SK-N-SH treated with all-trans-retinoic acid at 6 μM for 48 hours (cell line): ENCODE measurements at regions not wholly inside any gene's neighbourhood (a gene's known extent, or its start where the extent isn't known, plus 50 kb on each side); places are given as distances from the start of the nearest gene placed in this dataset.

Source experiments
- ATAC-seq: fragments of 200-7000 bp; cut with Tn5 transposase; 3 replicates; pipeline ENCODE4 v1.9.1; 2020; ENCODE audit warnings: mild to moderate bottlenecking, moderate library complexity
- ARNTL ChIP-seq: fragments of 450-650 bp; formaldehyde crosslinking; IDR thresholded peaks from 2 replicates; pipeline ENCODE4 v1.5.0; 2020; ENCODE audit warnings: low read depth, mild to moderate bottlenecking, moderate library complexity, borderline replicate concordance
- BACH2 ChIP-seq: fragments of 250-450 bp; sonication (Bioruptor Pico); IDR thresholded peaks from 2 replicates; pipeline ENCODE4 v1.9.0; 2021; ENCODE audit warnings: mild to moderate bottlenecking, borderline replicate concordance
- CSDC2 ChIP-seq: fragments of 250-450 bp; sonication (Bioruptor Pico); IDR thresholded peaks from 2 replicates; pipeline ENCODE4 v1.5.0; 2020; ENCODE audit warnings: mild to moderate bottlenecking, moderate library complexity
- GLIS3 ChIP-seq: fragments of 250-450 bp; sonication (Bioruptor Pico); IDR thresholded peaks from 2 replicates; pipeline ENCODE4 v1.5.0; 2020; ENCODE audit warnings: mild to moderate bottlenecking, moderate library complexity
- ISL1 ChIP-seq: fragments of 250-450 bp; sonication (Bioruptor Pico); IDR thresholded peaks from 2 replicates; pipeline ENCODE4 v2.1.2; 2022; ENCODE audit warnings: mild to moderate bottlenecking, moderate library complexity
- OSR1 ChIP-seq: fragments of 250-450 bp; sonication (Bioruptor Pico); IDR thresholded peaks from 2 replicates; pipeline ENCODE4 v1.8.0; 2022; ENCODE audit warnings: moderate library complexity, mild to moderate bottlenecking, inconsistent platforms
- PPARA ChIP-seq: fragments of 250-450 bp; sonication (Bioruptor Pico); IDR thresholded peaks from 2 replicates; pipeline ENCODE4 v1.5.0; 2020; ENCODE audit warnings: mild to moderate bottlenecking, borderline replicate concordance
- RARB ChIP-seq: fragments of 250-450 bp; sonication (Bioruptor Pico); IDR thresholded peaks from 2 replicates; pipeline ENCODE4 v1.8.0; 2021; ENCODE audit warnings: mild to moderate bottlenecking, moderate library complexity
- SNAI2 ChIP-seq: fragments of 250-450 bp; sonication (Bioruptor Pico); IDR thresholded peaks from 2 replicates; pipeline ENCODE4 v1.5.0; 2020; ENCODE audit warnings: mild to moderate bottlenecking, moderate library complexity
- TOX ChIP-seq: fragments of 250-450 bp; sonication (Bioruptor Pico); IDR thresholded peaks from 2 replicates; pipeline ENCODE4 v1.8.0; 2021; ENCODE audit warnings: mild to moderate bottlenecking, moderate library complexity, borderline replicate concordance
- ZC3H10 ChIP-seq: fragments of 250-450 bp; sonication (Bioruptor Pico); IDR thresholded peaks from 2 replicates; pipeline ENCODE4 v1.5.1; 2021; ENCODE audit warnings: mild to moderate bottlenecking, moderate library complexity
- ZFP3 ChIP-seq: fragments of 250-450 bp; sonication (Bioruptor Pico); IDR thresholded peaks from 2 replicates; pipeline ENCODE4 v1.5.0; 2020; ENCODE audit warnings: mild to moderate bottlenecking, moderate library complexity
- ZNF565 ChIP-seq: fragments of 450-650 bp; formaldehyde crosslinking; conservative IDR thresholded peaks from 2 replicates; pipeline ENCODE4 v1.5.0; 2020; ENCODE audit warnings: low read depth, mild to moderate bottlenecking, moderate library complexity
- ZNF8 ChIP-seq: fragments of 450-650 bp; formaldehyde crosslinking; IDR thresholded peaks from 2 replicates; pipeline ENCODE4 v1.5.0; 2020; ENCODE audit warnings: mild to moderate bottlenecking, moderate library complexity
- TF ChIP-seq, protein P1 (sequence below): fragments of 250-450 bp; sonication (Bioruptor Pico); IDR thresholded peaks from 2 replicates; pipeline ENCODE4 v1.8.0; 2020; ENCODE audit warnings: mild to moderate bottlenecking, moderate library complexity, borderline replicate concordance
- TF ChIP-seq, protein P2 (sequence below): fragments of 250-450 bp; sonication (Bioruptor Pico); IDR thresholded peaks from 2 replicates; pipeline ENCODE4 v1.8.0; 2021; ENCODE audit warnings: low read depth, mild to moderate bottlenecking, moderate library complexity, borderline replicate concordance
- TF ChIP-seq, protein P3 (sequence below): fragments of 250-450 bp; sonication (Bioruptor Pico); IDR thresholded peaks from 2 replicates; pipeline ENCODE4 v1.5.1; 2021; ENCODE audit warnings: mild to moderate bottlenecking, moderate library complexity

DNA sequence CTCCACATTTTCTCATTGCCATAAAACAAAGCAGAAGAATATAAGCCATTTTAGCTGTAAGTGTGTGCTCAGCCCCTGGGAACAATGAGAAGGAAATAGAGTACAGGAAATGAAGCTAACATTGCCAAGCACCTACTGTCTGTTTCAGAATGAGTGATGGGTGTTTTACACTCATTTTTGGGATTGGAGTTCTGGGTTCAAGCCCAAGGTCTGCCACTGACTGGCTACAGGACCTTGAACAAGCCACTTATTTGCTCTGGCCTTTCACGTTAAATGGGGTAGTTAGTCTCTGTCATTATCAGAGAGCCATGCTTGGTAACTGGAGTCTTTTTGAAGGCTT, 80.7 kb upstream of the KAZN start (continued):
- TF ChIP-seq ZNF565 (CRISPR knock-in tag), result no peak
- no peak for TF ChIP-seq ARNTL (CRISPR knock-in tag)
- TF ChIP-seq TOX (CRISPR knock-in tag), result no peak
- TF ChIP-seq GLIS3, result no peak

DNA sequence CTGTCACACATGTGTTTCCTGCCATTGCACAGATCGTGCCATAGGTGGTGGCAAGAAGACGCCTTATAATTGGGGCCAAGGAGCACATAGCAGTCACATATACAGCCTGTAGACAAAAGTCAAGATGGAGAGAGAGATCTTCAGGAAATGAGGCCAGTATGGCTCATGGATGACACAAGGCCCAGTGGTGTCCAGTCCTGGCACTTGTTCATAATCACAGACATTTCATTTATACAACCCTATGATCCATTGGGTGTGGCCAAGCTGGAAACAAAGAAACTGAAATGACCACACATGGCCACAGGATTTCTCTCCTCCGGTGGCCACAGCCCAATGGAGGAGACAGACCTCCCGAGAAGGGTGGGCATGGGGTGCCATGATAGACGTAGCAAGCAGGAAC, 78.5 kb upstream of the KAZN start:
- no peak for ATAC-seq
- TF ChIP-seq, protein P1, sequence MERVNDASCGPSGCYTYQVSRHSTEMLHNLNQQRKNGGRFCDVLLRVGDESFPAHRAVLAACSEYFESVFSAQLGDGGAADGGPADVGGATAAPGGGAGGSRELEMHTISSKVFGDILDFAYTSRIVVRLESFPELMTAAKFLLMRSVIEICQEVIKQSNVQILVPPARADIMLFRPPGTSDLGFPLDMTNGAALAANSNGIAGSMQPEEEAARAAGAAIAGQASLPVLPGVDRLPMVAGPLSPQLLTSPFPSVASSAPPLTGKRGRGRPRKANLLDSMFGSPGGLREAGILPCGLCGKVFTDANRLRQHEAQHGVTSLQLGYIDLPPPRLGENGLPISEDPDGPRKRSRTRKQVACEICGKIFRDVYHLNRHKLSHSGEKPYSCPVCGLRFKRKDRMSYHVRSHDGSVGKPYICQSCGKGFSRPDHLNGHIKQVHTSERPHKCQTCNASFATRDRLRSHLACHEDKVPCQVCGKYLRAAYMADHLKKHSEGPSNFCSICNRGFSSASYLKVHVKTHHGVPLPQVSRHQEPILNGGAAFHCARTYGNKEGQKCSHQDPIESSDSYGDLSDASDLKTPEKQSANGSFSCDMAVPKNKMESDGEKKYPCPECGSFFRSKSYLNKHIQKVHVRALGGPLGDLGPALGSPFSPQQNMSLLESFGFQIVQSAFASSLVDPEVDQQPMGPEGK (CRISPR knock-in tag), result no peak
- TF ChIP-seq, protein P2, sequence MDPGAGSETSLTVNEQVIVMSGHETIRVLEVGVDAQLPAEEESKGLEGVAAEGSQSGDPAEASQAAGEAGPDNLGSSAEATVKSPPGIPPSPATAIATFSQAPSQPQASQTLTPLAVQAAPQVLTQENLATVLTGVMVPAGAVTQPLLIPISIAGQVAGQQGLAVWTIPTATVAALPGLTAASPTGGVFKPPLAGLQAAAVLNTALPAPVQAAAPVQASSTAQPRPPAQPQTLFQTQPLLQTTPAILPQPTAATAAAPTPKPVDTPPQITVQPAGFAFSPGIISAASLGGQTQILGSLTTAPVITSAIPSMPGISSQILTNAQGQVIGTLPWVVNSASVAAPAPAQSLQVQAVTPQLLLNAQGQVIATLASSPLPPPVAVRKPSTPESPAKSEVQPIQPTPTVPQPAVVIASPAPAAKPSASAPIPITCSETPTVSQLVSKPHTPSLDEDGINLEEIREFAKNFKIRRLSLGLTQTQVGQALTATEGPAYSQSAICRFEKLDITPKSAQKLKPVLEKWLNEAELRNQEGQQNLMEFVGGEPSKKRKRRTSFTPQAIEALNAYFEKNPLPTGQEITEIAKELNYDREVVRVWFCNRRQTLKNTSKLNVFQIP (CRISPR knock-in tag), result no peak
- TF ChIP-seq ARNTL (CRISPR knock-in tag) (no peak), ZNF565 (CRISPR knock-in tag) (no peak), PPARA (CRISPR knock-in tag) (no peak)
- TF ChIP-seq, protein P3, sequence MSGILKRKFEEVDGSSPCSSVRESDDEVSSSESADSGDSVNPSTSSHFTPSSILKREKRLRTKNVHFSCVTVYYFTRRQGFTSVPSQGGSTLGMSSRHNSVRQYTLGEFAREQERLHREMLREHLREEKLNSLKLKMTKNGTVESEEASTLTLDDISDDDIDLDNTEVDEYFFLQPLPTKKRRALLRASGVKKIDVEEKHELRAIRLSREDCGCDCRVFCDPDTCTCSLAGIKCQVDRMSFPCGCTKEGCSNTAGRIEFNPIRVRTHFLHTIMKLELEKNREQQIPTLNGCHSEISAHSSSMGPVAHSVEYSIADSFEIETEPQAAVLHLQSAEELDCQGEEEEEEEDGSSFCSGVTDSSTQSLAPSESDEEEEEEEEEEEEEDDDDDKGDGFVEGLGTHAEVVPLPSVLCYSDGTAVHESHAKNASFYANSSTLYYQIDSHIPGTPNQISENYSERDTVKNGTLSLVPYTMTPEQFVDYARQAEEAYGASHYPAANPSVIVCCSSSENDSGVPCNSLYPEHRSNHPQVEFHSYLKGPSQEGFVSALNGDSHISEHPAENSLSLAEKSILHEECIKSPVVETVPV (CRISPR knock-in tag), result no peak

DNA sequence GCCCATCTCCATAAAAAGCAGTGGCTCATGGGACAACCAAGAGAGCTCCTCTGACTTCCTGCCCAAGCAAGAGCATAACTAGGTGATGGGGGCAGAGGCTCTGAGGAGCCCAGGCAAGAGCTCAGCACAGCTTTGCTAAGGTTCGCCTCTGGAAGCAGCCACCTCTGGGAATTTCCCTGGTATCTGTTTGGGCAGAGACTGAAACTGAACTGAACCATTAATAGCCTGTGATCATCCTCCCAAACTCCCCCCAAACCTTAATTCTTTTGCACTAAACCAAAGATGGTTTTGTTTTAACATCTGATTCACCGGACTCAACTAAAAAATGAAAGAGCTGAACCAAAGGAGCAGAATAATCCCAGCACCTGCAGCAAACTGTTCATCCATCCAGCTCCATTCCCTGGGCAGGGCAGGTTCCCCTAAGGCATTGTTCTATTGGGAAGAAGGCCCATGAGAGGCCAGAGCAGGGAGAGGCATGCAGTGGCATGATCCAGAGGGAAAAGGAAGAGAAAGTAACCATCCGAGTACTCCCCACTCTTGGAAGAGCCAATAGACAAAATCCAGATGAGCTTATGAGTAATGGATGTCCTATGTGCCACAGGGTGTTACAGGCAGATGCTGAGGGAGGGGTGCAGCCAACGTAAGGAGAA, 77.8 kb upstream of the KAZN start:
- no peak for ATAC-seq
- TF ChIP-seq, protein P2 (CRISPR knock-in tag), result no peak

DNA sequence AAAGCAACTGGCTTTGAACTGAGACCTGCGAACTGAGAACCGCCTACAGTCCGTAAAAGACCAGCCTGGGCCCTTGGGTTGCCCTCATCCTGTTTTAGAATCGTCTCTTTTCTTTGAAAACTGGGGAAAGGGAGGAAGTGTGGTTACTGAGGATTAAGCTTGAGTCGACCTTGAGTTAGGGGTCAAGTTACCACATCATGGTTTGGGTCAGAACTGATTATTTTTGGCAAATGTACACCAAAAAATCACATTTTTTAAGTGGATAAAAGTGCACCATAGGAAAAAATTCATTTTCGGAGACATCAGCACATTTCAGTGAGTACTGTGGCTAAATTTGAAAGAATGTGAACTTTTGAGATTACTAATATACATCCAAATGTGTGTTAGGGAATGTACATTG, 76.9 kb upstream of the KAZN start:
- no peak for ATAC-seq
- no peak for TF ChIP-seq OSR1
- TF ChIP-seq, protein P2 (CRISPR knock-in tag), result no peak
- TF ChIP-seq ZC3H10, result no peak
- no peak for TF ChIP-seq ZNF8 (CRISPR knock-in tag)
- no peak for TF ChIP-seq ZFP3
- TF ChIP-seq, all 23 proteins: peak for 0

DNA sequence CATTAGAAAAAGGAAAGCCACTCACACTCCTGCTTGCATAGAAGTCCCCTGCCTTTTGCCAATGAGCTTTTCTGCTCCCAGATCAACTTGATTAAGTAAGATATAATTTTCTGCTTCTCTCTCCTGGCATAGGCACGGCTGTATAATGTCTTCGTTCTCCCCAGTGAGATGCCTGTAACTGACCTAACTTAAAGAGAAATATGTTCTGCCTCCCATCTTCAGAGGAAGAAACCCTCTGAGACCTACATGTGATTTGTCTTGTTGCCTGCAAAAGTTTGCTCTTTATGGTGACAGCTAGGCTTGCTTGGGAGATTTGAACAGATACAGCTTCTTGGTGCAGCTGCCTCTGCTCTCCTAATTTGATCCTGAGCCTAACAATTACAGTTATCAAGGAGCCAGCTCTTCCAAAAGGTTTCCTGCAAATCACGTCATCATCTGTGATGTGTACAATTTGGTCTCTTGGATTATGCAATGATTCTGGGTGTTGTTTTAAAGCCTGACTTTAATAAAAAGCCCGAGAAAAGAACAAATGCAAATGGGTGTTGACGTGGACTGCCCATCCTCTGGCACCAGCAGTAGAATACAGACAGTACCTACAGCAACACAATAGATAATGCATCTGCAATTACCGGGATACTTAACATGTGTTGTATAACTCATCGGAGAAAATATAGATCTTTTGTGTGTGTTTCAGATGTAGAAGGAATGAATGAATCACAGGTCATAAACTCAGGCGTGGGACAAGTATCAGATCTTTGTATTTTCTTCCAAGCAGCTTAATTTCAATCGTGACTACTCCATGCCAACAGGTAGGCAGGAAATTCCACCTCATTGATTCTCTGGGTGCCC, 76.2 kb upstream of the KAZN start:
- ATAC-seq, result no peak
- no peak for TF ChIP-seq SNAI2 (CRISPR knock-in tag)
- no peak for TF ChIP-seq ZNF8 (CRISPR knock-in tag)
- TF ChIP-seq OSR1, result no peak
- no peak for TF ChIP-seq ZC3H10
- TF ChIP-seq, protein P2 (CRISPR knock-in tag), result no peak
- no peak for TF ChIP-seq BACH2 (CRISPR knock-in tag)
- no peak for TF ChIP-seq ZFP3
- no peak for TF ChIP-seq ARNTL (CRISPR knock-in tag)
- TF ChIP-seq, protein P1 (CRISPR knock-in tag), result no peak
- no peak for TF ChIP-seq ISL1 (CRISPR knock-in tag)
- TF ChIP-seq CSDC2 (CRISPR knock-in tag), result no peak
- TF ChIP-seq RARB, result no peak
- no peak for TF ChIP-seq GLIS3
- TF ChIP-seq, protein P3 (CRISPR knock-in tag), result no peak
